SK-N-SH (cell line): ENCODE measurements at regions not wholly inside any gene's neighbourhood (a gene's known extent, or its start where the extent isn't known, plus 50 kb on each side); places are given as distances from the start of the nearest gene placed in this dataset.

Source experiments
- CTCF ChIA-PET: fragments of 300-600, 350-600 bp; formaldehyde crosslinking; extraction: SDS; loops from one replicate; lab custom pipeline; 2021; lab: Yijun Ruan, JAX
- POLR2A ChIA-PET: fragments of 350-600 bp; sonication (Branson Sonifier 250); formaldehyde crosslinking; extraction: SDS; loops from one replicate; lab custom pipeline; 2020; ENCODE audit warnings: antibody characterized with exemption, inconsistent platforms; lab: Yijun Ruan, JAX
- DNase-seq: peaks from one replicate; pipeline ENCODE4 v3.0.0; 2012
- H2AFZ ChIP-seq: fragments of 200-600 bp; sonication (generic); 2 replicates; pipeline ENCODE4 v1.8.1; 2016; ENCODE audit warnings: antibody characterized with exemption, mild to moderate bottlenecking, low read depth
- H3F3A ChIP-seq: fragments of 200-600 bp; sonication (generic); replicated peaks from 2 replicates; pipeline ENCODE3; 2016; ENCODE audit warnings: antibody characterized with exemption, mild to moderate bottlenecking; ENCODE audit not compliant: insufficient read depth
- H3K27ac ChIP-seq, 2 experiments: fragments of 200-500 bp in 1 of 2; fragments of 200-600 bp in 1 of 2; sonication (Bioruptor generic) in 1 of 2; sonication (generic), shearing (Covaris generic) in 1 of 2; 2 replicates each; pipeline versions ENCODE4 v1.5.1 to v1.6.1; 2014 to 2016; ENCODE audit warnings: low read depth in 2 of 2, inconsistent platforms in 1 of 2, low read length in 1 of 2, mild to moderate bottlenecking in 1 of 2, mixed read lengths in 1 of 2
- H3K27me3 ChIP-seq: fragments of 200-600 bp; sonication (generic), shearing (Covaris generic); 2 replicates; pipeline ENCODE4 v1.6.1; 2016; ENCODE audit warnings: mixed run types; ENCODE audit not compliant: insufficient read depth
- H3K36me3 ChIP-seq, 2 experiments: fragments of 200-500 bp in 1 of 2; fragments of 200-600 bp in 1 of 2; sonication (Bioruptor generic) in 1 of 2; sonication (generic) in 1 of 2; replicated peaks in 1 of 2; 2 replicates each; pipeline versions ENCODE3 to v1.5.1; 2014 to 2016; ENCODE audit warnings: low read length in 1 of 2, mild to moderate bottlenecking in 1 of 2; ENCODE audit not compliant: insufficient read depth in 2 of 2, control insufficient read depth in 1 of 2
- H3K4me1 ChIP-seq, 2 experiments: fragments of 200-500 bp in 1 of 2; fragments of 200-600 bp in 1 of 2; sonication (Bioruptor generic) in 1 of 2; sonication (generic), shearing (Covaris generic) in 1 of 2; 2 replicates each; pipeline versions ENCODE4 v1.5.1 to v1.6.1; 2014 to 2016; ENCODE audit warnings: low read depth in 1 of 2, low read length in 1 of 2, mixed run types in 1 of 2; ENCODE audit not compliant: insufficient read depth in 2 of 2, control insufficient read depth in 1 of 2
- H3K4me2 ChIP-seq: fragments of 200-600 bp; sonication (generic), shearing (Covaris generic); 2 replicates; pipeline ENCODE4 v1.6.1; 2017; ENCODE audit warnings: mixed run types
- H3K4me3 ChIP-seq, 2 experiments: fragments of 200-500 bp in 1 of 2; fragments of 200-600 bp in 1 of 2; sonication (Bioruptor generic) in 1 of 2; sonication (generic), shearing (Covaris generic) in 1 of 2; 2 replicates each; pipeline versions ENCODE4 v1.5.1 to v1.8.1; 2014 to 2016; ENCODE audit warnings: low read depth in 2 of 2, inconsistent platforms in 1 of 2, low read length in 1 of 2, mild to moderate bottlenecking in 1 of 2, mixed read lengths in 1 of 2, moderate library complexity in 1 of 2
- H3K79me2 ChIP-seq: fragments of 200-600 bp; sonication (generic); 2 replicates; pipeline ENCODE4 v1.8.1; 2017; ENCODE audit warnings: mild to moderate bottlenecking; ENCODE audit not compliant: insufficient read depth
- H3K9ac ChIP-seq: fragments of 200-600 bp; sonication (generic); 2 replicates; pipeline ENCODE4 v1.6.1; 2017; ENCODE audit warnings: mixed run types
- H3K9me2 ChIP-seq: fragments of 200-600 bp; sonication (generic); 2 replicates; pipeline ENCODE4 v1.6.1; 2017; ENCODE audit warnings: mixed run types
- H3K9me3 ChIP-seq: fragments of 200-600 bp; sonication (generic); 2 replicates; pipeline ENCODE4 v1.6.1; 2017; ENCODE audit warnings: mixed run types, mild to moderate bottlenecking, moderate library complexity
- H4K20me1 ChIP-seq: fragments of 200-600 bp; sonication (generic); 2 replicates; pipeline ENCODE4 v1.6.1; 2017; ENCODE audit warnings: mild to moderate bottlenecking, mixed run types; ENCODE audit not compliant: insufficient read depth
- CHD2 ChIP-seq: fragments of 150-350 bp; IDR thresholded peaks from 2 replicates; pipeline ENCODE4 v1.6.1; 2018; ENCODE audit warnings: low read length; ENCODE audit not compliant: partially characterized antibody
- CTCF ChIP-seq: fragments of 200-600 bp; sonication (generic); IDR thresholded peaks from 2 replicates; pipeline ENCODE4 v1.6.1; 2017; ENCODE audit warnings: antibody characterized with exemption, mild to moderate bottlenecking, moderate library complexity
- EP300 ChIP-seq, 2 experiments: IDR thresholded peaks; 2 replicates each; pipeline versions ENCODE4 v1.4.0 to v1.6.1; 2012; ENCODE audit warnings: borderline replicate concordance in 1 of 2, low read depth in 1 of 2, low read length in 1 of 2
- EZH2phosphoT487 ChIP-seq: fragments of 200-600 bp; sonication (generic); IDR thresholded peaks from 2 replicates; pipeline ENCODE4 v1.6.1; 2017; ENCODE audit warnings: low read depth, mixed run types, mild to moderate bottlenecking, antibody characterized with exemption, moderate library complexity, borderline replicate concordance
- FOXJ3 ChIP-seq: sonication (generic); formaldehyde crosslinking; IDR thresholded peaks from 2 replicates; pipeline ENCODE4 v1.5.1; 2020; ENCODE audit warnings: mild to moderate bottlenecking, missing genetic modification reagents
- FOXM1 ChIP-seq: IDR thresholded peaks from 2 replicates; pipeline ENCODE4 v1.4.0; 2012; ENCODE audit warnings: low read depth, mild to moderate bottlenecking
- JUND ChIP-seq: IDR thresholded peaks from 2 replicates; pipeline ENCODE4 v1.4.0; 2012
- MEF2A ChIP-seq: IDR thresholded peaks from 2 replicates; pipeline ENCODE4 v1.4.0; 2012; ENCODE audit warnings: low read depth, borderline replicate concordance
- MXI1 ChIP-seq: IDR thresholded peaks from 2 replicates; pipeline ENCODE4 v1.6.1; 2012; ENCODE audit warnings: mild to moderate bottlenecking, low read depth, low read length, improper control_type of control experiment
- NRF1 ChIP-seq: IDR thresholded peaks from 2 replicates; pipeline ENCODE4 v1.6.1; 2012; ENCODE audit warnings: low read depth, mild to moderate bottlenecking, low read length
- PBX3 ChIP-seq: IDR thresholded peaks from 2 replicates; pipeline ENCODE4; 2012
- RFX5 ChIP-seq: IDR thresholded peaks from 2 replicates; pipeline ENCODE4 v1.6.1; 2012; ENCODE audit warnings: mild to moderate bottlenecking, improper control_type of control experiment, low read length
- SMC3 ChIP-seq: IDR thresholded peaks from 2 replicates; pipeline ENCODE4 v1.6.1; 2012; ENCODE audit warnings: low read depth, low read length, improper control_type of control experiment
- TAF1 ChIP-seq: IDR thresholded peaks from 2 replicates; pipeline ENCODE4 v1.6.1; 2012; ENCODE audit warnings: low read depth, mild to moderate bottlenecking, low read length, moderate library complexity, borderline replicate concordance
- YY1 ChIP-seq: IDR thresholded peaks from 2 replicates; pipeline ENCODE4 v1.4.0; 2012; ENCODE audit warnings: low read depth, mild to moderate bottlenecking
- ZBTB33 ChIP-seq: IDR thresholded peaks from 2 replicates; pipeline ENCODE4 v1.4.0; 2012; ENCODE audit warnings: low read depth, borderline replicate concordance
- WGBS: methylation state at CpG from one replicate; pipeline ENCODE4 v1.1.6; 2017; ENCODE audit warnings: low lambda C conversion rate; 5-methylcytosine and 5-hydroxymethylcytosine counted together
- TF ChIP-seq, protein P1 (sequence below): fragments of 150-350 bp; IDR thresholded peaks from 2 replicates; pipeline ENCODE4 v1.6.1; 2017; ENCODE audit warnings: antibody characterized with exemption, low read length, low read depth, borderline replicate concordance
- TF ChIP-seq, protein P2 (sequence below): IDR thresholded peaks from 2 replicates; pipeline ENCODE4 v1.4.0; 2012; ENCODE audit warnings: low read depth

- Histone ChIP-seq H3F3A (no peaks in the 10 kb centered on the region), H3K9me3 (no peaks in the 10 kb centered on the region), H3K27ac (no peak overlapping the region), H3K4me2 (no peak overlapping the region), H3K9me2 (no peaks in the 10 kb centered on the region), H3K4me3 (no peak overlapping the region), H3K9ac (no peak overlapping the region), H3K27me3 (no peaks in the 10 kb centered on the region), H3K79me2 (no peaks in the 10 kb centered on the region), H3K4me1 (no peaks in the 10 kb centered on the region), H2AFZ (no peak overlapping the region), H3K36me3 (no peaks in the 10 kb centered on the region), H4K20me1 (no peaks in the 10 kb centered on the region)
- WGBS: 8% methylated on average over 1 of the region's 1 CpG
- ChIA-PET POLR2A (no interaction called here), CTCF (interaction anchor here (0.7 to 1.0 kb wide), 2 partner anchors 24 to 33 kb away, joined by 4 read pairs; no protein-coding TSS in a partner anchor)
- TF ChIP-seq EP300 (IDR thresholded peaks at IDR 0.05; ENCODE audit: borderline replicate concordance in 1 of 2, low read depth in 1 of 2, low read length in 1 of 2) (no peak), CHD2 (no peak), PBX3 (no peak), MEF2A (no peak), MXI1 (no peak), RFX5 (no peak), SMC3 (no peak)
- TF ChIP-seq, protein P1, sequence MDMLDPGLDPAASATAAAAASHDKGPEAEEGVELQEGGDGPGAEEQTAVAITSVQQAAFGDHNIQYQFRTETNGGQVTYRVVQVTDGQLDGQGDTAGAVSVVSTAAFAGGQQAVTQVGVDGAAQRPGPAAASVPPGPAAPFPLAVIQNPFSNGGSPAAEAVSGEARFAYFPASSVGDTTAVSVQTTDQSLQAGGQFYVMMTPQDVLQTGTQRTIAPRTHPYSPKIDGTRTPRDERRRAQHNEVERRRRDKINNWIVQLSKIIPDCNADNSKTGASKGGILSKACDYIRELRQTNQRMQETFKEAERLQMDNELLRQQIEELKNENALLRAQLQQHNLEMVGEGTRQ: no peak
- TF ChIP-seq, protein P2, sequence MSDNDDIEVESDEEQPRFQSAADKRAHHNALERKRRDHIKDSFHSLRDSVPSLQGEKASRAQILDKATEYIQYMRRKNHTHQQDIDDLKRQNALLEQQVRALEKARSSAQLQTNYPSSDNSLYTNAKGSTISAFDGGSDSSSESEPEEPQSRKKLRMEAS: no peak
- DNase-seq: no peak
Measured at GRCh38 chr13:78410847-78411246, 192.5 kb downstream of the POU4F1 start.

GRCh38 chr13:78410164-78410563 lies 193.2 kb downstream of the POU4F1 start:
- WGBS: 6% methylated on average over 2 of the region's 2 CpGs
- no peaks in the 10 kb centered on the region for H3K36me3 ChIP-seq
- no peaks in the 10 kb centered on the region for H3K9me2 ChIP-seq
- no peak overlapping the region for H3K4me3 ChIP-seq
- no peaks in the 10 kb centered on the region for H3K27me3 ChIP-seq
- CTCF ChIA-PET: interaction anchor here (0.7 kb wide), 1 partner anchor 24 kb away, joined by 4 read pairs; no protein-coding TSS in a partner anchor
- POLR2A ChIA-PET: no interaction called here
- no peaks in the 10 kb centered on the region for H3K79me2 ChIP-seq
- no peaks in the 10 kb centered on the region for H3F3A ChIP-seq
- no peak overlapping the region for H2AFZ ChIP-seq
- H3K27ac ChIP-seq: no peak overlapping the region
- H3K4me2 ChIP-seq: no peak overlapping the region
- H3K4me1 ChIP-seq: no peaks in the 10 kb centered on the region
- H3K9ac ChIP-seq: no peak overlapping the region
- no peaks in the 10 kb centered on the region for H4K20me1 ChIP-seq
- DNase-seq: no peak
- TF ChIP-seq EZH2phosphoT487 (no peak), CTCF (no peak), JUND (no peak), FOXJ3 (no peak), NRF1 (no peak), TAF1 (no peak), MXI1 (no peak), YY1 (no peak), ZBTB33 (no peak), PBX3 (no peak), EP300 (IDR thresholded peaks at IDR 0.05; ENCODE audit: borderline replicate concordance in 1 of 2, low read depth in 1 of 2, low read length in 1 of 2) (no peak), FOXM1 (no peak)
- TF ChIP-seq, protein P1: no peak
- no peaks in the 10 kb centered on the region for H3K9me3 ChIP-seq
